H9 (cell line): ENCODE measurements at regions not wholly inside any gene's neighbourhood (a gene's known extent, or its start where the extent isn't known, plus 50 kb on each side); places are given as distances from the start of the nearest gene placed in this dataset.

Source experiments
- DNase-seq: peaks from one replicate; pipeline ENCODE4 v3.0.0-alpha.2; 2017
- H2AFZ ChIP-seq: one replicate; pipeline ENCODE4 v1.6.1; 2013; ENCODE audit warnings: mild to moderate bottlenecking, low read length, control low read depth, moderate library complexity
- H2AK5ac ChIP-seq: 2 replicates; pipeline ENCODE4 v1.6.1; 2013; ENCODE audit warnings: low read length, control low read depth, mixed read lengths; ENCODE audit not compliant: insufficient read length
- H2BK120ac ChIP-seq: one replicate; pipeline ENCODE4 v1.6.1; 2013; ENCODE audit warnings: low read depth, mild to moderate bottlenecking, low read length, control low read depth, inconsistent platforms; ENCODE audit not compliant: poor library complexity, severe bottlenecking
- H2BK12ac ChIP-seq: 2 replicates; pipeline ENCODE4 v1.6.1; 2013; ENCODE audit warnings: low read length, control low read depth, mixed read lengths, low read depth; ENCODE audit not compliant: insufficient read length
- H2BK15ac ChIP-seq: 2 replicates; pipeline ENCODE4 v1.6.1; 2013; ENCODE audit warnings: low read depth, low read length, control low read depth
- H2BK20ac ChIP-seq: one replicate; pipeline ENCODE4 v1.6.1; 2013; ENCODE audit warnings: low read depth, mild to moderate bottlenecking, low read length, control low read depth, inconsistent platforms; ENCODE audit not compliant: poor library complexity, severe bottlenecking
- H2BK5ac ChIP-seq: 2 replicates; pipeline ENCODE4 v1.6.1; 2013; ENCODE audit warnings: low read length, control low read depth, mixed read lengths; ENCODE audit not compliant: insufficient read length
- H3K14ac ChIP-seq: 2 replicates; pipeline ENCODE4 v1.6.1; 2013; ENCODE audit warnings: low read length, control low read depth; ENCODE audit not compliant: insufficient read depth
- H3K18ac ChIP-seq: 2 replicates; pipeline ENCODE4 v1.6.1; 2013; ENCODE audit warnings: low read depth, mild to moderate bottlenecking, mixed read lengths, low read length, control low read depth; ENCODE audit not compliant: insufficient read length
- H3K23ac ChIP-seq: 2 replicates; pipeline ENCODE4 v1.6.1; 2013; ENCODE audit warnings: low read length, control low read depth, mixed read lengths, low read depth; ENCODE audit not compliant: insufficient read length
- H3K23me2 ChIP-seq: 2 replicates; pipeline ENCODE4 v1.6.1; 2013; ENCODE audit warnings: low read depth, mild to moderate bottlenecking, mixed read lengths, low read length, control low read depth; ENCODE audit not compliant: insufficient read length, poor library complexity, severe bottlenecking
- H3K27ac ChIP-seq: 2 replicates; pipeline ENCODE4 v1.5.1; 2013; ENCODE audit warnings: low read length, control low read depth, mixed read lengths, low read depth; ENCODE audit not compliant: insufficient read length
- H3K27me3 ChIP-seq: 2 replicates; pipeline ENCODE4 v1.6.1; 2013; ENCODE audit warnings: low read length, control low read depth, inconsistent platforms; ENCODE audit not compliant: insufficient read depth
- H3K4ac ChIP-seq: 2 replicates; pipeline ENCODE4 v1.6.1; 2013; ENCODE audit warnings: low read depth, mild to moderate bottlenecking, control low read depth, inconsistent platforms, low read length, moderate library complexity
- H3K4me1 ChIP-seq: 2 replicates; pipeline ENCODE4 v1.6.1; 2013; ENCODE audit warnings: low read length, control low read depth, inconsistent platforms; ENCODE audit not compliant: insufficient read depth
- H3K4me2 ChIP-seq: 2 replicates; pipeline ENCODE4 v1.6.1; 2013; ENCODE audit warnings: low read length, control low read depth, mixed read lengths; ENCODE audit not compliant: insufficient read length, insufficient read depth
- H3K56ac ChIP-seq: 2 replicates; pipeline ENCODE4 v1.6.1; 2013; ENCODE audit warnings: low read depth, mild to moderate bottlenecking, mixed read lengths, low read length, control low read depth; ENCODE audit not compliant: insufficient read length
- H3K79me1 ChIP-seq: 2 replicates; pipeline ENCODE4 v1.6.1; 2013; ENCODE audit warnings: low read depth, mild to moderate bottlenecking, moderate library complexity, low read length, control low read depth, inconsistent platforms; ENCODE audit not compliant: insufficient read depth, poor library complexity, severe bottlenecking
- H3K79me2 ChIP-seq: 2 replicates; pipeline ENCODE4 v1.6.1; 2013; ENCODE audit warnings: low read length, control low read depth, inconsistent platforms; ENCODE audit not compliant: insufficient read depth
- H3K9ac ChIP-seq: 2 replicates; pipeline ENCODE4 v1.6.1; 2013; ENCODE audit warnings: low read length, control low read depth, mixed read lengths; ENCODE audit not compliant: insufficient read length; ENCODE audit errors: extremely low read depth
- H3K9me3 ChIP-seq: one replicate; pipeline ENCODE4 v1.6.1; 2013; ENCODE audit warnings: low read depth, low read length, inconsistent platforms; ENCODE audit not compliant: control insufficient read depth
- H3T11ph ChIP-seq: one replicate; pipeline ENCODE4 v1.6.1; 2013; ENCODE audit warnings: mild to moderate bottlenecking, low read length, control low read depth, inconsistent platforms
- H4K20me1 ChIP-seq: one replicate; pipeline ENCODE4 v1.6.1; 2013; ENCODE audit not compliant: control insufficient read depth, insufficient read length, insufficient read depth
- H4K5ac ChIP-seq: 2 replicates; pipeline ENCODE4 v1.6.1; 2013; ENCODE audit warnings: low read depth, mild to moderate bottlenecking, mixed read lengths, low read length, control low read depth; ENCODE audit not compliant: insufficient read length
- H4K8ac ChIP-seq: replicated peaks from 2 replicates; pipeline ENCODE4 v1.6.1; 2013; ENCODE audit warnings: low read length, control low read depth, mixed read lengths, low read depth; ENCODE audit not compliant: insufficient read length
- H4K91ac ChIP-seq: 2 replicates; pipeline ENCODE4 v1.6.1; 2013; ENCODE audit warnings: low read depth, mild to moderate bottlenecking, moderate library complexity, mixed read lengths, low read length, control low read depth; ENCODE audit not compliant: insufficient read length
- H3K27ac Mint-ChIP-seq, 3 experiments: 2 replicates in 2 of 3; 3 replicates in 1 of 3; pipeline ENCODE4 v1.8.0; 2020 to 2021; ENCODE audit warnings: mixed read lengths in 3 of 3, mild to moderate bottlenecking in 1 of 3, moderate library complexity in 1 of 3
- H3K27me3 Mint-ChIP-seq: 2 replicates; pipeline ENCODE4 v1.8.0; 2021; ENCODE audit warnings: low read depth, mild to moderate bottlenecking, moderate library complexity, mixed read lengths
- H3K36me3 Mint-ChIP-seq, 3 experiments: 2 replicates in 2 of 3; 3 replicates in 1 of 3; pipeline ENCODE4 v1.8.0; 2020 to 2021; ENCODE audit warnings: low read depth in 3 of 3, mixed read lengths in 3 of 3; ENCODE audit not compliant: insufficient read depth in 1 of 3
- H3K4me1 Mint-ChIP-seq, 2 experiments: 2 replicates each; pipeline ENCODE4 v1.8.0; 2020; ENCODE audit warnings: mixed read lengths in 2 of 2
- H3K4me3 Mint-ChIP-seq, 2 experiments: 2 replicates in 1 of 2; 3 replicates in 1 of 2; pipeline ENCODE4 v1.8.0; 2020 to 2021; ENCODE audit warnings: mild to moderate bottlenecking in 2 of 2, mixed read lengths in 2 of 2, moderate library complexity in 1 of 2
- H3K9me3 Mint-ChIP-seq, 2 experiments: 2 replicates in 1 of 2; 3 replicates in 1 of 2; pipeline ENCODE4 v1.8.0; 2020; ENCODE audit warnings: mild to moderate bottlenecking in 2 of 2, mixed read lengths in 2 of 2, moderate library complexity in 1 of 2
- CTCF ChIP-seq: fragments of 200-600 bp; sonication (generic); conservative IDR thresholded peaks from 3 replicates; pipeline ENCODE4 v1.8.0; 2021; ENCODE audit warnings: antibody characterized with exemption, mild to moderate bottlenecking
- WGBS: extraction: QIAGEN DNeasy Blood & Tissue Kit; methylation state at CpG from one replicate; pipeline ENCODE4 v1.1.7; 2013; ENCODE audit warnings: missing lambda C conversion rate, low lambda C conversion rate, mixed read lengths; ENCODE audit not compliant: insufficient read length; ENCODE audit errors: extremely low coverage; 5-methylcytosine and 5-hydroxymethylcytosine counted together

GRCh38 chr3:153553605-153553945 is 391.5 kb downstream of the RAP2B start:
- Histone ChIP-seq H2BK20ac (no peak overlapping the region), H2BK120ac (no peak overlapping the region), H3K4me1 (no peaks in the 10 kb centered on the region), H3K56ac (no peak overlapping the region), H3T11ph (no peak overlapping the region), H3K9me3 (no peaks in the 10 kb centered on the region), H2BK15ac (no peak overlapping the region), H2AK5ac (no peak overlapping the region), H4K5ac (no peak overlapping the region), H2AFZ (no peak overlapping the region), H4K91ac (no peak overlapping the region), H3K4me2 (no peak overlapping the region), H3K14ac (no peak overlapping the region), H4K8ac (no peak overlapping the region), H3K18ac (no peak overlapping the region), H2BK12ac (no peak overlapping the region), H4K20me1 (no peaks in the 10 kb centered on the region), H3K79me2 (no peaks in the 10 kb centered on the region), H3K27me3 (no peaks in the 10 kb centered on the region), H2BK5ac (no peak overlapping the region), H3K79me1 (no peaks in the 10 kb centered on the region), H3K23ac (no peak overlapping the region), H3K4ac (no peak overlapping the region), H3K27ac (no peak overlapping the region), H3K23me2 (no peaks in the 10 kb centered on the region), H3K9ac (no peak overlapping the region)
- peaks cover 0 to 7% (median 5%) of the 10 kb centered on the region in 3 experiments; a peak in 5 of 7 replicates for H3K36me3 Mint-ChIP-seq
- peaks cover 3 to 7% of the 10 kb centered on the region in 2 experiments; a peak in 2 of 4 replicates for H3K4me1 Mint-ChIP-seq
- no peak overlapping the region for H3K27ac Mint-ChIP-seq
- H3K9me3 Mint-ChIP-seq: peaks cover 8 to 9% of the 10 kb centered on the region in 2 experiments
- H3K27me3 Mint-ChIP-seq: no peaks in the 10 kb centered on the region
- WGBS: no CpG with 5 or more reads among the region's 2 CpGs
- DNase-seq: no peak
- TF ChIP-seq CTCF: no peak
- H3K4me3 Mint-ChIP-seq: no peak overlapping the region
